GF-D8 (cell line): ENCODE measurements at regions not wholly inside any gene's neighbourhood (a gene's known extent, or its start where the extent isn't known, plus 50 kb on each side); places are given as distances from the start of the nearest gene placed in this dataset.
"Not testable (repeated sequence)": the region's sequence is repeated elsewhere in the genome, so short reads cannot be mapped to it uniquely, and the experiment has no call there.

ENCODE experiments used
- DNase-seq: peaks from one replicate; lab custom pipeline; 2025; lab: John Stamatoyannopoulos, UW

GRCh38 chr10:64732372-64732957 is 1211.3 kb downstream of the REEP3 start:
- no peak for DNase-seq

DNA sequence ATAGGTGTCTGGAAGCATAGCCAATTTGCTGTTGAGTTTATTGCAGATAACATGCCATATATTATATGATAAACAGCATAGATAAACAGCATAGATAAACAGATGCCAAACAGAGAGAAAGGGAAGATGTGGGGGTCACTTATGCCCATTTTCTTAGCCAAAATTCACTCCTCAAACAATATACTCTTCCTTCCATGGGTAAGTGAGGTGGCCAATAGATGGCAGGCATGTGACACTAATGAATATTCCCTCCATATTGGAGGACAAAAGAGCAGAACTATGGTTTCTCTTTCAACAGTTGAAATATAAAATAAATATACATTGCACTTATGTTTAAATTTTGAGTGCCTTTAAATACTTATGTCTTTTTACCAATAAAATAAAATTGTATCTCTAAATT is 1212.8 kb downstream of the REEP3 start:
- no peak for DNase-seq

DNA sequence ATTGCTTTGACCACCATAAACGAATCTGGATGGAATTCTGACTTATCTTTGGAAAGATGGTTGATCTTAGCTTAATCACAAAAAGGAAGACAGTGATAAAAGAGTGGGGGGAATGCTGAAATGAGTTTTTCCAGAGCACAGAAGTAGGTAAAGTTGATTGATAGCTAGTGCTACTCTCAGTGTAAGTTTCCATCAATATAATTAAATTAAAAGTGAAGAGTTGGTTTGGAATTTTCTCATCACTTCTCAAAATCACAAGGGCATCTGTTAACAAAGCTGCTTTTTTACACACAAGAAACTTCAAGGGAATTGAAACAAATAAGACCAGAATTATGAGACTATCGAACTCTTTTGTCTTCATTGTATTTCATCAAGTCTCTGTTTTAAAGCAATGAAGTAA is 1217.3 kb downstream of the REEP3 start:
- DNase-seq: no peak

GRCh38 chr10:64745565-64745964 is 1224.4 kb downstream of the REEP3 start:
- DNase-seq: no peak

- no peak for DNase-seq
Measured at GRCh38 chr10:64750672-64751071, 1229.5 kb downstream of the REEP3 start.

DNA sequence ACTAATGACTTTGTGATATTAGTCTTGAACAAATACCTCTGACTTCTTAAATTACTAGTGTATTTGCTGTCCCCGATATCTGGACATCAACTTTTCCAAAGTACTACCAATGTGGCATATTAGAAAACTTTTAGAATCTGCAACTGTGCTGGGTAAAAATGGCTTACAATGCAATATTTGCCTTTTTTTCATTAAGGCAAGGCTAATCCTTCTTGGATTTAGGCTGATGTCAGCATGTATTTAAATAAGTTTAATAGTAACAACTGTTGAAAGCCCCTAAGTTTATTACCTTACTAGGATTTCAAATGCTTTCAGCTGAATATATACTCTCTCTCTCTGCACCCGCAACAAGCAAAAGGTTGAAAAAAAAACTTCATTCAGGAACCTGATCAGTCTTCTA is 1232.3 kb downstream of the REEP3 start:
- no peak for DNase-seq

DNA sequence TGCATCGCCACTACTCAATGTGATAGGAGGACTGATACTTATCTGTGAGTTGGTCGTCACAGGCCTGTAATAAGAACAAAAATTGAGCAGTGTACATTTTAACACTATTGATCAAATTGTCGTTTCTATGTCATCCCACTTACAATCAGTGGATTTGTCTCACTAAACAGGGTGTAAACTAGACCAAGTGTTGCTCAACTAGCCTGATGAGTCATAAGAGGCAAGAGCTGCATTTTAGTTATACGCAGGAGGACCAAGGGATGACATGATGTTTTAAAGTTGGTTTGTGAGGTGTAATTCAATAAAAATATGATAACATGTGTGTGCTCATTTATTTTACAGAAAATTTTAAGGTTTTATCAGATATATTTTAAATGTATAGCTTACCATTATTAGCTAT is 1239.2 kb downstream of the REEP3 start:
- no peak for DNase-seq

DNA sequence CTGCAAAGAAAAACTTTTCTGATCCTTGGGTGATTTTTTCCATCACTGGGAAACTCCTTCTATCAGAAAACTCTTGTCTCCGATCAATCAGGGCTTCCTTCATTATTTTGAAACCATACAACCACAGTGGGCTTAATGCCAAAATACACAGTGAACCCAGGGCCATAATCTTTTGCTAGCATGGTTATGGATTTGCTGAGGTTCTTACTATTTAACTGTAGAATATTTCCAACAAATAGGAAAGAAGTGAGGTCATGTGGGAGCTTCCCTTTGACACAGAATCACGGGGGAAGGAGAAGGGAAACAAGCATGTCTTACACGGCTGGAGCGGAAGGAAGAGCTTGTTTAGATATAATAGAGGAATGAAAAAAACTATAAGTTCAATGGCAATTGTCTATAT is 1241.7 kb downstream of the REEP3 start:
- DNase-seq: no peak

DNA sequence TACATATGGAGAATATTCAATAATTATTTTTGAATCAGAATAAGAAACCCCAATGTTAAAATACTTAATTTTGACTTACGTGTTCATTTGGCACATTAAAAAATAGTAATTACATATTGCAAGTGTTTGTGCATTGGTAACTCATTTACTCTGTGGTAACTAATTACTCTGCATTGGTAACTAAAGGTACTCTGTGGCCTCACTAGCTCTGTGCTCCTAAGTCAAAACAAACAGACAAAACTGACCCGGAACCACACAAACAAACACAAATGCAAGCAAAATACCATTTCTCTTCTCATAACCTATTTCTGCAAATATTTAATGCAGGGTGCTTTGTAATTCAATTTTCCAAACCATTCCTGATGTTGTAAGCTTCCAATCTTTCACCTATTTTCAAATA is 1244.3 kb downstream of the REEP3 start:
- no peak for DNase-seq

GRCh38 chr10:64771253-64772050 is 1250.3 kb downstream of the REEP3 start:
- DNase-seq: no peak

GRCh38 chr10:64773357-64773756 is 1252.2 kb downstream of the REEP3 start:
- no peak for DNase-seq

DNA sequence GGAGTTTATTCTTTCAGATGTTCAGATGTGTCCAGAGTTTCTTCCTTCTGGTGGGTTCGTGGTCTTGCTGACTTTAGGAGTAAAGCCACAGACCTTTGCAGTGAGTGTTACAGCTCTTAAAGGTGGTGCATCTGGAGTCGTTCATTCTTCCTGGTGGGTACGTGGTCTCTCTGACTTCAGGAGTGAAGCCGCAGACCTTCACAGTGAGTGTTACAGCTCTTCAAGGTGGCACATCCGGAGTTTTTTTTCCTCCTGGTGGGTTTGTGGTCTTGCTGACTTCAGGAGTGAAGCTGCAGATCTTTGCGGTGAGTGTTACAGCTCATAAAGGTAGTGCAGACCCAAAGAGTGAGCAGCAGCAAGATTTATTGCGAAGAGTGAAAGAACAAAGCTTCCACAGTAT is 1263.2 kb downstream of the REEP3 start:
- DNase-seq: not testable (repeated sequence)

- DNase-seq: no peak
Measured at GRCh38 chr10:64785816-64786215, 1264.6 kb downstream of the REEP3 start.

DNA sequence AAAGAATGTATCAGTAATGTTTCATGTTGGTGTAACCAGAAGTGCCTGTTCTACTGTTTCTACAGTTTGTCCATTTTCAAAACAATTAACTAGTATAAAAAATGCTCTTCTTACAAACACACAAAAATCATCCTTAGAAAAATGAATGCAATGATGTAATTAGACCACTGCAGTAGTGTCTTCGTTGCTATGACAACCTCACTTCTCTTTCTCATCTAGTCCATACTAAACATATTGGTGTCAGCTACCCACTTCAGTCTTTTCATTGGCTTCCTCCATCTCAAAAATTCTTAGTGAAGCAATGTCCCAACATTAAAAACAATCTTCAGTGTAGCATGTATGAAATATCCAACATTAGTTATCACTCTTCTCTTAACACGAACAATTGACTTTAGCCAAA is 1265.8 kb downstream of the REEP3 start:
- DNase-seq: no peak

DNA sequence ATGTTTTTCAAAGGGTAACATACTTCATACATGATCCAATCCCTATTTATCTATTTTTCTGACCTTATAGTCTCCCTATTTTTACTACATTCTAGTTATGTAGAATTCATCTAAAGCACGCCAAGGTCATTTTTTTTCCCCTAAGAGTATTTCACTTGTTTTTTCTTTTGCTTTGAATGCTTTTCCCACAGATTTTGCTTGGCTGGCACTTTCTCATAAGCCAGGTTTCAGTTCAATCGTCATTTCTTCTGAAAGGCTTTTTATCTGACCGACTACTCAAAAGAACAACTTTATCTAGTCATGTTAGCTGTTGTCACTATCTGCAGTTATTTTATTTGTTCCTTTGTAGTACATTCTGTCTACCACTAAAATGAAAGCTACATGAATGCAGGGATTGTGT is 1274.6 kb downstream of the REEP3 start:
- DNase-seq: no peak

GRCh38 chr10:64798297-64798696 is 1277.1 kb downstream of the REEP3 start:
- no peak for DNase-seq

GRCh38 chr10:64808233-64808632 is 1287.0 kb downstream of the REEP3 start:
- DNase-seq: not testable (repeated sequence)

DNA sequence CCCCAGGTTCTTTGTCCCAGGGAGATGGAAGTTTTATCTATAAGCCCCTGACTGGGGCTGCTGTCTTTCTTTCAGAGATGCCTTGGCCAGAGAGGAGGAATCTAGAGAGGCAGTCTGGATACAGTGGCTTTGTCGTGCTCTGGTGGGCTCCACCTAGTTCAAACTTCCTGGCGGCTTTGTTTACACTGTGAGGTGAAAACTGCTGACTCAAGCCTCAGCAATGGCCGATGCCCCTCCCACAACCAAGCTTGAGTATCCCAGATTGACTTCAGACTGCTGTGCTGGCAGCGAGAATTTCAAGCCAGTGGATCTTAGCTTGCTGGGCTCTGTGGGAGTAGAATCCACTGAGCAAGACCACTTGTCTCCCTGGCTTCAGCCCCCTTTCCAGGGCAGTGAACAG is 1288.8 kb downstream of the REEP3 start:
- DNase-seq: not testable (repeated sequence)

DNA sequence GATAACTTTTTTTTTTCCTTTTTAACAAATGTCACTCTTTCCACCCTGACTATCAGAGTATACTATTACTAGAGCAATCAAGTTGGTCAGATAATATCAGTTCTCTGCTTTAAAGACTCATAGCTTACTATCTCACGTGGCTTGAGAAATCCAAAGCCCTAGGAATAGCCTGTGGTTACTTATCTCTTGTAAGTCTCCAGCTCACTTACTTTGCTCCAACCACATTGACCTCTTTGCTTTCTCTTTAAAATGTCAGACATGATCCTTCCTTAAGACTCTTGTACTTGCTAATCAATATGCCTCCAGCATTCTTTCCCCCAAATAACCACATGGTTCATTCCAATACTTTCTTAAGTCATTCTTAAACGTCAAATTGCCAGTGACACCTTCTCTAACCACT is 1292.2 kb downstream of the REEP3 start:
- no peak for DNase-seq

GRCh38 chr10:64814201-64814600 is 1293.0 kb downstream of the REEP3 start:
- DNase-seq: no peak

DNA sequence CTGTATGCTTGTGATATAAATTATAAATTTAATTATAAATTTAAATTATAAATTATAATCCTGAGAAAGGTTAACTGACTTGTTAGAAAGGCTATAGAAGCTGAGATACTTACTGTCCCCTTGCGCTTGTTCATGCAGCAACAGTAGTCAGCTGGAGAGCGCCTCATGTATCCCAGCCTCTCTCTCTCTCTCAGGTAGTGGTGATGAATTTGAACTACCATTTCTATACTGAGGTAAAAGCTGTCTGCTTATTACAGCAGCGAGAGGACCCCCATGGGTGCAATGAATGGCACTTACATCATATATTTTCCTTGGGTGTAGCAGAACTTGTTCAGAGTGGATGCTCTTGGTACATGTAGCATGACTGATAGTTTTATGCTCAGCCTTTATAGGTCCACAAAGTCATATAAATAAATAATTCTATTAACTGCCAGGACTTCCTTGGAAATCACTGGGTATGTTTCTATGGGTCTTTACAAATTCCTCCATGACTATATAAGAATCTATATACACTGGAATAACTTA is 1308.7 kb downstream of the REEP3 start:
- DNase-seq: no peak

DNA sequence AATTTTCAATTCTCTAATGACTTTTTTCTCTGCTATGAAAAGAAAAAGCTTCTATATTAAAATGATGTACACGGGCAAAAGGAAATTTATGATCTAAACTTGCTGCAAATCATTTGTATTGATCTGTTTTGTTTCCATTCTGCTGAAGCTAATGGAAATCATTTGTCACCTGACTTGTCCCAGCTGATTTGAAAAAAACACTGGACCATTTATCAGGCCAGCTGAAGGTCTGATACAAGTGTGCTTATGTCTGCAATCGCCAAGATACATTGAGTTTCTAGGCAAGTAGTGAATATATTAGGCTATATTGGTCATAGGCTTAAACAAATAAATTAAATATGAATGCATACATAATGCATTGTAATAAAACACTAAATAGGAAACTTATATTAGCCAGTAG is 1309.7 kb downstream of the REEP3 start:
- DNase-seq: no peak

- DNase-seq: no peak
Measured at GRCh38 chr10:64840341-64840740, 1319.1 kb downstream of the REEP3 start.

DNA sequence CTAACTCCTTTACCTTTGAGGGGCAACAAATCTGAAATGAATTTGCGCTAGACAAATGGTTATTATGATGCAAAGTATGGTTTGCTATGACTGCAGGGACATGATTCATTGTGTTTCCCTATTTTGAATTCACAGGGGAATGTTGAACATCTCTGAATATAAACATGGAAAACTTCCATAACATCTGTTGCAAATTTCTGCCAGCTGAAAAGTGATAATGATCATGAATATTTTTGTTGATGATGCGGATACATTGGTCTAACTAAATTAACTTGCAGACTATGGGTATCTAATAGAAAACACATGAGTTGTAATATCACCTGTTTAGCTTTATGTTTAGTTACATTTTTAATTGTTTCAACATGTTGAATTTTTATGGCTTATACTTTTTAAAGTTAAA is 1325.5 kb downstream of the REEP3 start:
- DNase-seq: no peak
